ENCODE measurements at regions not wholly inside any gene's neighbourhood (a gene's known extent, or its start where the extent isn't known, plus 50 kb on each side); places are given as distances from the start of the nearest gene placed in this dataset.

DNA sequence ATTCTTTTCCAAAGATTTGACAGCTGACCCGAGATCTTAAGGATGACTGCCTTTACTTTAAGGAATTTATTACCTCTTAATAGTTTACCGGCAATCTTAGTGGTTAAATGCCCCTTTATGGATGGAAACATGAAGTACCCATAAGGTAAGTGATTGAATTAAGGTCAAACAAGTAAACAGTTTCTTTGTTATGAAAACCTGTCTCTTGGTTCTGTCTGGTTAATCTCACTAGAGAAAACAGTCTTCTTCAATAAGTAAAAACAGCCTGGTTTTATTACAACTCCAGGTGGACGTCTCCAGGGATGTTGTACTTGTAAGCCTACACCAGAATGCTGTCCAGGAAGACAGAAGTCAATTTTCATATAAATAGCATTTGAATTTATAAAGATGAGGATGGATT, 161.8 kb upstream of the MTPN start:
- Histone ChIP-seq H3K9me3 (no peaks in the 10 kb centered on the region), H3K4me1 (no peaks in the 10 kb centered on the region), H3K4me3 (no peak overlapping the region), H3K27ac (no peak overlapping the region), H3K4me2 (no peak overlapping the region)
- 18% methylated on average over 3 of the region's 3 CpGs for WGBS (ENCODE audit: missing lambda C conversion rate)
- TF ChIP-seq HEYL (CRISPR knock-in tag; IDR thresholded peaks at IDR 0.05), result no peak
- TF ChIP-seq ZNF302 (CRISPR knock-in tag; IDR thresholded peaks at IDR 0.05), result no peak
- TF ChIP-seq CEBPB (IDR thresholded peaks at IDR 0.05), result no peak
- TF ChIP-seq, protein P1, sequence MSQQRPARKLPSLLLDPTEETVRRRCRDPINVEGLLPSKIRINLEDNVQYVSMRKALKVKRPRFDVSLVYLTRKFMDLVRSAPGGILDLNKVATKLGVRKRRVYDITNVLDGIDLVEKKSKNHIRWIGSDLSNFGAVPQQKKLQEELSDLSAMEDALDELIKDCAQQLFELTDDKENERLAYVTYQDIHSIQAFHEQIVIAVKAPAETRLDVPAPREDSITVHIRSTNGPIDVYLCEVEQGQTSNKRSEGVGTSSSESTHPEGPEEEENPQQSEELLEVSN (IDR thresholded peaks at IDR 0.05; ENCODE audit: borderline replicate concordance, low read depth), result no peak
- no peak for TF ChIP-seq FOXS1 (CRISPR knock-in tag; IDR thresholded peaks at IDR 0.05)
- TF ChIP-seq ZSCAN20 (CRISPR knock-in tag; IDR thresholded peaks at IDR 0.05), result no peak
- TF ChIP-seq, protein P2, sequence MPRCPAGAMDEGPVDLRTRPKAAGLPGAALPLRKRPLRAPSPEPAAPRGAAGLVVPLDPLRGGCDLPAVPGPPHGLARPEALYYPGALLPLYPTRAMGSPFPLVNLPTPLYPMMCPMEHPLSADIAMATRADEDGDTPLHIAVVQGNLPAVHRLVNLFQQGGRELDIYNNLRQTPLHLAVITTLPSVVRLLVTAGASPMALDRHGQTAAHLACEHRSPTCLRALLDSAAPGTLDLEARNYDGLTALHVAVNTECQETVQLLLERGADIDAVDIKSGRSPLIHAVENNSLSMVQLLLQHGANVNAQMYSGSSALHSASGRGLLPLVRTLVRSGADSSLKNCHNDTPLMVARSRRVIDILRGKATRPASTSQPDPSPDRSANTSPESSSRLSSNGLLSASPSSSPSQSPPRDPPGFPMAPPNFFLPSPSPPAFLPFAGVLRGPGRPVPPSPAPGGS (IDR thresholded peaks at IDR 0.05), result no peak
- TF ChIP-seq SMC3 (IDR thresholded peaks at IDR 0.05), result no peak
- TF ChIP-seq, protein P3, sequence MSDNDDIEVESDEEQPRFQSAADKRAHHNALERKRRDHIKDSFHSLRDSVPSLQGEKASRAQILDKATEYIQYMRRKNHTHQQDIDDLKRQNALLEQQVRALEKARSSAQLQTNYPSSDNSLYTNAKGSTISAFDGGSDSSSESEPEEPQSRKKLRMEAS (IDR thresholded peaks at IDR 0.05), result no peak
- TF ChIP-seq FOSL2 (IDR thresholded peaks at IDR 0.05), result no peak
- no peak for TF ChIP-seq FOSL2 (CRISPR knock-in tag; IDR thresholded peaks at IDR 0.05)
- TF ChIP-seq FOSB (CRISPR knock-in tag; IDR thresholded peaks at IDR 0.05), result no peak
- TF ChIP-seq, protein P4, sequence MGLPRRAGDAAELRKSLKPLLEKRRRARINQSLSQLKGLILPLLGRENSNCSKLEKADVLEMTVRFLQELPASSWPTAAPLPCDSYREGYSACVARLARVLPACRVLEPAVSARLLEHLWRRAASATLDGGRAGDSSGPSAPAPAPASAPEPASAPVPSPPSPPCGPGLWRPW (IDR thresholded peaks at IDR 0.05), result no peak
- no peak for TF ChIP-seq RCOR1 (IDR thresholded peaks at IDR 0.05; ENCODE audit: low read depth, low read length)
- DNase-seq (ENCODE audit: low read depth in 1 of 2, low spot score in 1 of 2) (no peak), FAIRE-seq (no peak), ATAC-seq (no peak)
- POLR2A ChIA-PET, result no interaction called here
- CTCF ChIA-PET, result interaction anchor here (0.8 kb wide), 1 partner anchor 865 kb away, joined by 3 read pairs; no protein-coding TSS in a partner anchor

DNA sequence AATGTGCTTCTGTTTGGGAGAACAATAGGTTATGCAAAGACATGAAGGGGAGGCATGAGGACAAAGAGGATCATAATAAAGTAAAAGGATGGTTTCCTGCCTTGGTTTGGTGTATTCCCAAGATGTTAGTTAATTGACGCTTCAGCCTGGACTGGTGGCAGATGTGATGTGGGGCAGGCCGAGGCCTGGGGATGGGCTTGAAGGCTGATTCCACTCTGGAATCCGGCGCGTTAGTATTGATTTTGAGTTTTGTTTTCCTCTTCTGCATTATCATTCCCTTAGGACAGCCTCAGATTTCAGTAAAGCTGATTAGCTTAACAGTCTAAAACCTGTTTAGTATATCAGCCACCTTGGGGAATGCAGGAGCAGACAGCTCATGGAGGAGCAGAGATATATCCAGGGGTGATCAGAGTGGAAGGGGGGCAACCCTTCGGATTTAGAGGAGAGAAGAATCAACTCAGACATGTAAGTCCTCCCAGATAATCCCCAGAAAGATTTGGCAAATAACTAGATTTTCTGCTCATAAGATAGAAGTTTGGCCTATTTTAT, 159.8 kb upstream of the MTPN start:
- no peak overlapping the region for H3K4me2 ChIP-seq
- H3K9me3 ChIP-seq, result no peaks in the 10 kb centered on the region
- WGBS (ENCODE audit: missing lambda C conversion rate), result 55% methylated on average over 6 of the region's 6 CpGs
- DNase-seq (ENCODE audit: low read depth in 1 of 2, low spot score in 1 of 2) (no peak), ATAC-seq (no peak), FAIRE-seq (no peak)
- H3K4me3 ChIP-seq, result no peak overlapping the region
- H3K27ac ChIP-seq, result no peak overlapping the region
- no peak for TF ChIP-seq POLR2A (IDR thresholded peaks at IDR 0.05; ENCODE audit: low read length)
- TF ChIP-seq SMC3 (IDR thresholded peaks at IDR 0.05), result no peak
- TF ChIP-seq, protein P4 (IDR thresholded peaks at IDR 0.05), result no peak
- no peak for TF ChIP-seq CEBPB (IDR thresholded peaks at IDR 0.05)
- TF ChIP-seq RNF2 (IDR thresholded peaks at IDR 0.05; ENCODE audit: borderline replicate concordance, low read depth), result no peak
- TF ChIP-seq, protein P5, sequence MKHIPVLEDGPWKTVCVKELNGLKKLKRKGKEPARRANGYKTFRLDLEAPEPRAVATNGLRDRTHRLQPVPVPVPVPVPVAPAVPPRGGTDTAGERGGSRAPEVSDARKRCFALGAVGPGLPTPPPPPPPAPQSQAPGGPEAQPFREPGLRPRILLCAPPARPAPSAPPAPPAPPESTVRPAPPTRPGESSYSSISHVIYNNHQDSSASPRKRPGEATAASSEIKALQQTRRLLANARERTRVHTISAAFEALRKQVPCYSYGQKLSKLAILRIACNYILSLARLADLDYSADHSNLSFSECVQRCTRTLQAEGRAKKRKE (CRISPR knock-in tag; IDR thresholded peaks at IDR 0.05; ENCODE audit: low read depth), result no peak
- TF ChIP-seq ZSCAN20 (CRISPR knock-in tag; IDR thresholded peaks at IDR 0.05), result no peak
- TF ChIP-seq CHD4 (IDR thresholded peaks at IDR 0.05; ENCODE audit: borderline replicate concordance), result no peak
- TF ChIP-seq CHD2 (IDR thresholded peaks at IDR 0.05; ENCODE audit: low read length, partially characterized antibody), result no peak
- TF ChIP-seq HOXA7 (CRISPR knock-in tag; IDR thresholded peaks at IDR 0.05), result no peak
- TF ChIP-seq PHF8 (IDR thresholded peaks at IDR 0.05; ENCODE audit: borderline replicate concordance, low read depth), result no peak
- no peak for TF ChIP-seq KDM5A (IDR thresholded peaks at IDR 0.05)
- no peak for TF ChIP-seq EP300 (IDR thresholded peaks at IDR 0.05)
- CTCF ChIA-PET, result interaction anchor here (1.3 kb wide), 1 partner anchor 347 kb away, joined by 3 read pairs; no protein-coding TSS in a partner anchor
- POLR2A ChIA-PET, result no interaction called here
- H3K4me1 ChIP-seq, result no peaks in the 10 kb centered on the region
